K562 (cell line): ENCODE measurements at regions not wholly inside any gene's neighbourhood (a gene's known extent, or its start where the extent isn't known, plus 50 kb on each side); places are given as distances from the start of the nearest gene placed in this dataset.

ENCODE experiments used
- ATAC-seq: fragments of 200-7000 bp; cut with Tn5 transposase; 3 replicates; pipeline ENCODE4 v1.9.1; 2020; ENCODE audit warnings: moderate library complexity
- BruUV-seq: library from RNA; stranded (reverse); fragments of 400-500 nt; replicated peaks from 2 replicates; lab custom pipeline; 2021; lab: Mats Ljungman, UMichigan
- CTCF ChIA-PET: fragments of 300-600 bp; formaldehyde crosslinking; extraction: SDS; loops from one replicate; lab custom pipeline; 2021; ENCODE audit warnings: low intra/inter-chr PET ratio; lab: Yijun Ruan, JAX
- POLR2A ChIA-PET: fragments of 300-600, 350-650 bp; sonication (Branson Sonifier 250); formaldehyde crosslinking; extraction: SDS; loops from one replicate; lab custom pipeline; 2021; ENCODE audit warnings: antibody characterized with exemption, inconsistent platforms; lab: Yijun Ruan, JAX
- DNase-seq, 4 experiments: peaks; one replicate each; pipeline versions ENCODE4 v3.0.0 to v3.0.0-alpha.2; 2011 to 2018; ENCODE audit warnings: low spot score in 3 of 4, mixed read lengths in 3 of 4; ENCODE audit errors: extremely low read depth in 1 of 4
- FAIRE-seq: peaks from 2 replicates; lab custom pipeline; 2011; peaks lifted over from hg19 to GRCh38; lab: Jason Lieb, UNC
- H2AFZ ChIP-seq: 2 replicates; pipeline ENCODE4 v1.6.0; 2011; ENCODE audit warnings: low read depth, low read length, control low read depth, inconsistent platforms
- H3K27ac ChIP-seq: fragments of 200-600 bp; 3 replicates; pipeline ENCODE4 v1.8.0; 2011; ENCODE audit warnings: low read depth, mild to moderate bottlenecking, control low read depth, inconsistent platforms, low read length, moderate library complexity, mixed read lengths; ENCODE audit errors: extremely low read depth
- H3K27me3 ChIP-seq, 2 experiments: fragments of 300-600 bp in 1 of 2; 2 replicates in 1 of 2; 3 replicates in 1 of 2; pipeline versions ENCODE4 v1.6.0 to v1.8.0; 2011; ENCODE audit warnings: inconsistent platforms in 2 of 2, low read length in 2 of 2, mild to moderate bottlenecking in 1 of 2, mixed read lengths in 1 of 2, moderate library complexity in 1 of 2; ENCODE audit not compliant: control insufficient read depth in 2 of 2, insufficient read depth in 2 of 2
- H3K36me3 ChIP-seq: fragments of 300-600 bp; 3 replicates; pipeline ENCODE4 v1.8.0; 2011; ENCODE audit warnings: mild to moderate bottlenecking, low read length, inconsistent platforms; ENCODE audit not compliant: control insufficient read depth, insufficient read depth
- H3K4me1 ChIP-seq, 2 experiments: fragments of 200-600 bp in 1 of 2; replicated peaks in 1 of 2; 2 replicates in 1 of 2; 3 replicates in 1 of 2; pipeline versions ENCODE4 v1.5.1 to v1.8.0; 2011; ENCODE audit warnings: inconsistent platforms in 2 of 2, low read length in 2 of 2, mild to moderate bottlenecking in 1 of 2, mixed read lengths in 1 of 2, moderate library complexity in 1 of 2; ENCODE audit not compliant: control insufficient read depth in 2 of 2, insufficient read depth in 2 of 2
- H3K4me2 ChIP-seq: 2 replicates; pipeline ENCODE4 v1.6.1; 2011; ENCODE audit warnings: low read length, control low read depth, inconsistent platforms, mixed read lengths; ENCODE audit not compliant: insufficient read depth
- H3K4me3 ChIP-seq: fragments of 200-600 bp; sonication (generic), shearing (Covaris generic); 2 replicates; pipeline ENCODE4 v1.5.1; 2016; ENCODE audit warnings: control low read depth, inconsistent platforms
- H3K79me2 ChIP-seq: fragments of 200-600 bp; 3 replicates; pipeline ENCODE4 v1.8.0; 2011; ENCODE audit warnings: low read length, inconsistent platforms; ENCODE audit not compliant: control insufficient read depth, insufficient read depth
- H3K9ac ChIP-seq, 2 experiments: 2 replicates each; pipeline versions ENCODE4 v1.6.0 to v1.6.1; 2011; ENCODE audit warnings: low read depth in 2 of 2, low read length in 2 of 2, control low read depth in 1 of 2, inconsistent platforms in 1 of 2, mild to moderate bottlenecking in 1 of 2, mixed read lengths in 1 of 2; ENCODE audit not compliant: insufficient read depth in 1 of 2
- H3K9me1 ChIP-seq: one replicate; pipeline ENCODE4 v1.6.0; 2011; ENCODE audit warnings: inconsistent platforms, mild to moderate bottlenecking, low read length, moderate library complexity; ENCODE audit not compliant: control insufficient read depth, insufficient read depth
- H3K9me3 ChIP-seq: replicated peaks from 2 replicates; pipeline ENCODE4 v1.5.1; 2011; ENCODE audit warnings: low read depth, low read length, inconsistent platforms; ENCODE audit not compliant: control insufficient read depth, insufficient read depth
- H4K20me1 ChIP-seq: replicated peaks from 2 replicates; pipeline ENCODE4 v1.6.1; 2011; ENCODE audit warnings: low read length, inconsistent platforms, mixed read lengths; ENCODE audit not compliant: control insufficient read depth, insufficient read depth
- CBX1 ChIP-seq: sonication (generic); IDR thresholded peaks from 2 replicates; pipeline ENCODE4 v1.6.1; 2016; ENCODE audit warnings: antibody characterized with exemption, low read depth, mild to moderate bottlenecking
- HCFC1 ChIP-seq: IDR thresholded peaks from 2 replicates; pipeline ENCODE4 v1.6.1; 2012; ENCODE audit warnings: low read depth, low read length, improper control_type of control experiment
- MBD2 ChIP-seq: sonication (generic); IDR thresholded peaks from 2 replicates; pipeline ENCODE4 v1.6.1; 2016; ENCODE audit warnings: low read depth, borderline replicate concordance
- MYNN ChIP-seq, 2 experiments: sonication (generic); formaldehyde crosslinking in 1 of 2; IDR thresholded peaks; 2 replicates each; pipeline versions ENCODE4 v1.5.0 to v1.6.1; 2016 to 2020; ENCODE audit warnings: antibody characterized with exemption in 1 of 2, missing genetic modification reagents in 1 of 2
- NUFIP1 ChIP-seq: fragments of 450-650 bp; IDR thresholded peaks from 2 replicates; pipeline ENCODE4 v1.6.1; 2018; ENCODE audit not compliant: partially characterized antibody
- PTBP1 ChIP-seq: fragments of 200-400 bp; formaldehyde crosslinking; IDR thresholded peaks from 2 replicates; pipeline ENCODE4 v1.6.1; 2017; ENCODE audit warnings: low read depth, low read length
- RCOR1 ChIP-seq, 2 experiments: IDR thresholded peaks; 2 replicates each; pipeline ENCODE4 v1.6.1; 2012; ENCODE audit warnings: low read depth in 2 of 2, low read length in 2 of 2, borderline replicate concordance in 1 of 2, improper control_type of control experiment in 1 of 2
- RNF2 ChIP-seq: sonication (generic); IDR thresholded peaks from 2 replicates; pipeline ENCODE4 v1.6.1; 2016
- SIN3B ChIP-seq: fragments of 450-650 bp; IDR thresholded peaks from 2 replicates; pipeline ENCODE4 v1.6.1; 2017; ENCODE audit warnings: low read depth, mild to moderate bottlenecking, moderate library complexity
- SRSF9 ChIP-seq: fragments of 200-400 bp; formaldehyde crosslinking; IDR thresholded peaks from 2 replicates; pipeline ENCODE4 v1.6.1; 2017; ENCODE audit warnings: low read depth, low read length, borderline replicate concordance
- TBP ChIP-seq: optimal IDR thresholded peaks from 2 replicates; pipeline ENCODE3; 2011; ENCODE audit warnings: low read depth, low read length, improper control_type of control experiment
- TGIF2 ChIP-seq: sonication (generic); formaldehyde crosslinking; IDR thresholded peaks from 2 replicates; pipeline ENCODE4 v1.8.1; 2022; ENCODE audit warnings: mild to moderate bottlenecking, missing genetic modification reagents, moderate library complexity
- ZHX1 ChIP-seq: fragments of 150-350 bp; conservative IDR thresholded peaks from 2 replicates; pipeline ENCODE4 v1.6.1; 2014; ENCODE audit warnings: low read length
- ZNF354B ChIP-seq: fragments of 250-450 bp; sonication (Bioruptor Pico); IDR thresholded peaks from 2 replicates; pipeline ENCODE4 v1.4.0; 2020
- ZNF431 ChIP-seq: sonication (generic); formaldehyde crosslinking; IDR thresholded peaks from 2 replicates; pipeline ENCODE4 v1.8.0; 2022; ENCODE audit warnings: mild to moderate bottlenecking, missing genetic modification reagents
- WGBS: fragments of 100-300 bp; shearing (Covaris generic); methylation state at CpG from one replicate; pipeline ENCODE4 v1.1.6; 2016; ENCODE audit warnings: low coverage, mixed read lengths; ENCODE audit not compliant: insufficient coverage; ENCODE audit errors: missing lambda C conversion rate; 5-methylcytosine and 5-hydroxymethylcytosine counted together
- in situ Hi-C: fragments of 300-500 bp; cut with MboI; formaldehyde crosslinking; loops from 4 replicates; pipeline ENCODE4 v1.15.0; 2018; ENCODE audit warnings: inconsistent platforms, mixed read lengths
- intact Hi-C: fragments of 100-400 bp; cut with micrococcal nuclease; formaldehyde crosslinking; loops from 2 replicates; pipeline ENCODE4 v1.14.2; 2022
- TF ChIP-seq, protein P1 (sequence below): fragments of 200-800 bp; sonication (Bioruptor generic); IDR thresholded peaks from 2 replicates; pipeline ENCODE4 v1.6.1; 2017; ENCODE audit warnings: missing genetic modification characterization, missing compliant biosample characterization
- TF ChIP-seq, protein P2 (sequence below): fragments of 250-450 bp; sonication (Bioruptor Pico); IDR thresholded peaks from 2 replicates; pipeline ENCODE4 v1.6.1; 2021; ENCODE audit warnings: mild to moderate bottlenecking

DNA sequence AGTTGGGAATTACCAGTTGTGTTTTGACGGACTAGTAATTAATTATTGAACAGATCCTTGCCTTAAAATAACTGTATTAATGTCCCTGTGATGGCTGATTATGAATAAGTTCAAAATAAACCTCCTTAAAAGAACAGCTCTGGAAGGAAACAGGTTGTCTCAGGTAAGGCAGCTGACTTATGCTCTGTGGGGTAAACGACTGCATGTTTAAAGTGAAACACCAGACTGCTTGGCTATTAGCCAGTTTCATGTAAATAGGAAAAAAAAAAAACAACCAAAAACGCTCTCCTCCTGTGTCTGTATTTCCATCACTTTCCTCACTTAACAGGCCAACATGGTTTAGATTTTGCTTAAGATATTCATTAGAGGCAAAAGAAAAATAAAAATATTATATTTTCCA is 243.6 kb downstream of the TMEM182 start:
- no peaks in the 10 kb centered on the region for H3K4me1 ChIP-seq
- H3K4me2 ChIP-seq = no peak overlapping the region
- no peak for FAIRE-seq
- no peak overlapping the region for H3K4me3 ChIP-seq
- no peaks in the 10 kb centered on the region for H4K20me1 ChIP-seq
- H3K9me3 ChIP-seq = no peaks in the 10 kb centered on the region
- 0% methylated on average over 3 of the region's 3 CpGs for WGBS
- ATAC-seq = no peak
- H3K27ac ChIP-seq = no peak overlapping the region
- H2AFZ ChIP-seq = no peak overlapping the region
- H3K36me3 ChIP-seq = no peaks in the 10 kb centered on the region
- DNase-seq = no peak
- peaks cover 0 to 2% of the 10 kb centered on the region in 2 experiments; a peak in 1 of 5 replicates for H3K27me3 ChIP-seq
- POLR2A ChIA-PET = interaction anchor here (1.1 kb wide), 1 partner anchor 54 kb away, joined by 3 read pairs; no protein-coding TSS in a partner anchor
- in situ Hi-C loops (no loop called here), intact Hi-C loops (no loop called here)
- no peaks in the 10 kb centered on the region for H3K9me1 ChIP-seq
- CTCF ChIA-PET = no interaction called here
- H3K9ac ChIP-seq = no peak overlapping the region
- BruUV-seq = no TSS peak
- no peaks in the 10 kb centered on the region for H3K79me2 ChIP-seq
- TF ChIP-seq ZHX1 (no peak), TBP (no peak), MBD2 (no peak), RCOR1 (IDR thresholded peaks at IDR 0.05; ENCODE audit: borderline replicate concordance in 1 of 2, low read depth in 2 of 2, low read length in 2 of 2) (no peak), ZNF354B (CRISPR knock-in tag) (no peak), SIN3B (no peak), HCFC1 (no peak), NUFIP1 (no peak), RNF2 (no peak), SRSF9 (no peak), ZNF431 (CRISPR knock-in tag) (no peak), PTBP1 (no peak), MYNN (IDR thresholded peaks at IDR 0.05) (no peak), MYNN (CRISPR knock-in tag; IDR thresholded peaks at IDR 0.05) (no peak), TGIF2 (CRISPR knock-in tag) (no peak), CBX1 (no peak)
- TF ChIP-seq, protein P1, sequence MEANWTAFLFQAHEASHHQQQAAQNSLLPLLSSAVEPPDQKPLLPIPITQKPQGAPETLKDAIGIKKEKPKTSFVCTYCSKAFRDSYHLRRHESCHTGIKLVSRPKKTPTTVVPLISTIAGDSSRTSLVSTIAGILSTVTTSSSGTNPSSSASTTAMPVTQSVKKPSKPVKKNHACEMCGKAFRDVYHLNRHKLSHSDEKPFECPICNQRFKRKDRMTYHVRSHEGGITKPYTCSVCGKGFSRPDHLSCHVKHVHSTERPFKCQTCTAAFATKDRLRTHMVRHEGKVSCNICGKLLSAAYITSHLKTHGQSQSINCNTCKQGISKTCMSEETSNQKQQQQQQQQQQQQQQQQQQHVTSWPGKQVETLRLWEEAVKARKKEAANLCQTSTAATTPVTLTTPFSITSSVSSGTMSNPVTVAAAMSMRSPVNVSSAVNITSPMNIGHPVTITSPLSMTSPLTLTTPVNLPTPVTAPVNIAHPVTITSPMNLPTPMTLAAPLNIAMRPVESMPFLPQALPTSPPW (CRISPR knock-in tag) = no peak
- TF ChIP-seq, protein P2, sequence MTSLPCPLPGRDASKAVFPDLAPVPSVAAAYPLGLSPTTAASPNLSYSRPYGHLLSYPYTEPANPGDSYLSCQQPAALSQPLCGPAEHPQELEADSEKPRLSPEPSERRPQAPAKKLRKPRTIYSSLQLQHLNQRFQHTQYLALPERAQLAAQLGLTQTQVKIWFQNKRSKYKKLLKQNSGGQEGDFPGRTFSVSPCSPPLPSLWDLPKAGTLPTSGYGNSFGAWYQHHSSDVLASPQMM (CRISPR knock-in tag) = no peak
